GM06990 (cell line): ENCODE measurements at regions not wholly inside any gene's neighbourhood (a gene's known extent, or its start where the extent isn't known, plus 50 kb on each side); places are given as distances from the start of the nearest gene placed in this dataset.

Experiments
- DNase-seq: peaks from one replicate; pipeline ENCODE4 v3.0.0-alpha.2; 2011; ENCODE audit not compliant: insufficient read length; ENCODE audit errors: extremely low read depth
- H3K27me3 ChIP-seq: replicated peaks from 2 replicates; pipeline ENCODE4 v1.6.0; 2011; ENCODE audit warnings: low read length; ENCODE audit not compliant: control insufficient read depth, insufficient read depth
- H3K36me3 ChIP-seq: 2 replicates; pipeline ENCODE4 v1.5.1; 2011; ENCODE audit warnings: low read length; ENCODE audit not compliant: control insufficient read depth, insufficient read depth
- H3K4me3 ChIP-seq: replicated peaks from 2 replicates; pipeline ENCODE4 v1.5.1; 2011; ENCODE audit warnings: low read depth, mild to moderate bottlenecking, control low read depth, low read length
- TF ChIP-seq, protein P1 (sequence below): IDR thresholded peaks from 2 replicates; pipeline ENCODE4 v1.5.1; 2011; ENCODE audit warnings: low read length, control low read depth, mild to moderate bottlenecking, inconsistent platforms; ENCODE audit not compliant: insufficient read depth, poor library complexity, severe bottlenecking

- DNase-seq: no peak
- Histone ChIP-seq H3K36me3 (no peaks in the 10 kb centered on the region), H3K27me3 (no peaks in the 10 kb centered on the region), H3K4me3 (no peak overlapping the region)
- TF ChIP-seq, protein P1, sequence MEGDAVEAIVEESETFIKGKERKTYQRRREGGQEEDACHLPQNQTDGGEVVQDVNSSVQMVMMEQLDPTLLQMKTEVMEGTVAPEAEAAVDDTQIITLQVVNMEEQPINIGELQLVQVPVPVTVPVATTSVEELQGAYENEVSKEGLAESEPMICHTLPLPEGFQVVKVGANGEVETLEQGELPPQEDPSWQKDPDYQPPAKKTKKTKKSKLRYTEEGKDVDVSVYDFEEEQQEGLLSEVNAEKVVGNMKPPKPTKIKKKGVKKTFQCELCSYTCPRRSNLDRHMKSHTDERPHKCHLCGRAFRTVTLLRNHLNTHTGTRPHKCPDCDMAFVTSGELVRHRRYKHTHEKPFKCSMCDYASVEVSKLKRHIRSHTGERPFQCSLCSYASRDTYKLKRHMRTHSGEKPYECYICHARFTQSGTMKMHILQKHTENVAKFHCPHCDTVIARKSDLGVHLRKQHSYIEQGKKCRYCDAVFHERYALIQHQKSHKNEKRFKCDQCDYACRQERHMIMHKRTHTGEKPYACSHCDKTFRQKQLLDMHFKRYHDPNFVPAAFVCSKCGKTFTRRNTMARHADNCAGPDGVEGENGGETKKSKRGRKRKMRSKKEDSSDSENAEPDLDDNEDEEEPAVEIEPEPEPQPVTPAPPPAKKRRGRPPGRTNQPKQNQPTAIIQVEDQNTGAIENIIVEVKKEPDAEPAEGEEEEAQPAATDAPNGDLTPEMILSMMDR: no peak
Observed at GRCh38 chr12:114943601-114944000, 259.6 kb upstream of the TBX3 start.

DNA sequence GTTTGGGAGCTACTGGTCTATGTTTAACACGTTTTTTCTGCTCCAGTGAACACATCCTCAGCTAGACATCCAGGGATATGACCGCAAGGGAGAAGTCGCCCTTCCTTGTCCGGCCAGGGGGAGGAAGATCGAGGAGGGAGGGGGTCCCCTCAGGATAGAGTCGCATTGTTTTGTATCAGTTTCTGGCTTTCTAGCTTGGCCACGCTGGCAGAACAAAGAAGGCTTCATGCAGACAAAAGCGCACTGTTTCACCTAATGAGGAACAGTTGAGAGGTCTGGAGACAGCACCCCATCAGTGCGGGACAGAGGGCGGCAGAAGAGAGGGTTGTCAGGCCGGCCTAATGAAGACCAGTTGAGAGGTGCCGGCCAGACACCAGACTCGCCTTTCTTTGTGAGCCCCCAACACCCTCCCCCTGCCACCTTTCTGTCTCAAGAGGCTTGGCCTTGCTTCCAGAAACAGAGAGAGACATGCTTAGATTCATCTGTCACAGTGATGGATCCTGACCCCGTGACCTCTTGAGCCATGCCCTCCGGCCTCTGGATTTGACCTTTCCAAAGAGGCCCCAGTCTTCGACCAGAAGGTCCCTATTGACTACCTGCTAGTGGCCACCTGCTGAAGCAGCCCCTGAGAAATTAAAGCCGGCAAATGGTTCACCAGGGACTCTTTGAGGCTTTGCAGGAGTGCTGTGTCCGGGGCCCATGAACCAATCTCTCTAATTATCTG, 254.7 kb upstream of the TBX3 start:
- DNase-seq: no peak
- Histone ChIP-seq H3K36me3 (no peaks in the 10 kb centered on the region), H3K4me3 (no peak overlapping the region), H3K27me3 (no peaks in the 10 kb centered on the region)
- TF ChIP-seq, protein P1: no peak

DNA sequence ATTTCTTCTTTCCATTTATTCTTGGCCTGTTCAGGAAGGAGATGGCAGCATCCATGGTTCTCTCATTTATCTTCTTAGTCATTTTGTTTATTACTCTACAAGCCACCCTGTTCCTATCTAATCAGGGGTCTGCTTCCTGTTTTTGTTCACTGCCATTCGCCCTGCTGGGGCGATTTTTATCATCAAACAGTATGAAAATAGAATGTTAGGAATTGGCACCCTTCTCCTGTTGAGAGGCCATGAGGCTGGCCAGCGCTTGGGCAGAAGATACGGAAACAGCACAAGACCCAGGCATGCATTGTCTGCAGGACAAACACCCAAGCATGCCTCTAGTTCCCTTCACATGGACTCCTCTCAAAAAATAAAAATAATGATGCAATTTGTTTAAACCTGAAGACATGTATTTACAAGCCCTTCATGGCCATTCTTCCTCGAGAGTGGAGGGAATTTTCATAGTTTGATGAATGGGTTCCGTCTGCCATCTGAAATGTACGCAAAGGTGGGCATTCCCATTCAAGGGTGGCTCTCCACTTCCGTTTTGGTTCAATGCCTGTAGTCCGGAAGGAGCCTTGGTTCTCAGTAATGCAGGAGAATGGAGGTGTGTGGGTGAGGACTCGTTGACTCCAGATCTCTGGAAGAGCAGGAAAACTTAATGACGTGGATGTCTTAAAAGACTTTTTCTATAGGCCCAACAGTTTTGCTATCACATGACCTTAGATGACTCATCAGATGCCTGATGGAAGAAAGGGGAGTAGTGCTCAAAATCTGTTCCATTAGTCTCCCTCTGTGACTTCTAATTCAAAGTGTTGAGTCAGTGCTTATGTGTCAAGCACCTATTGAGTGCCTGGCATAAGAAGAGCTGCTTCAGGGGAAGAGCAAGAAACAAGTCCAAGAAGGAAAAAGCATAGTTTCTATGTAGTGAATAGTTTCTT, 252.4 kb upstream of the TBX3 start:
- Histone ChIP-seq H3K4me3 (no peak overlapping the region), H3K36me3 (no peaks in the 10 kb centered on the region), H3K27me3 (no peaks in the 10 kb centered on the region)
- no peak for DNase-seq
- TF ChIP-seq, protein P1: no peak

GRCh38 chr12:114935658-114936057, 251.7 kb upstream of the TBX3 start:
- H3K4me3 ChIP-seq: no peak overlapping the region
- H3K27me3 ChIP-seq: no peaks in the 10 kb centered on the region
- DNase-seq: no peak
- H3K36me3 ChIP-seq: no peaks in the 10 kb centered on the region
- TF ChIP-seq, protein P1: peak; percentile 19

DNA sequence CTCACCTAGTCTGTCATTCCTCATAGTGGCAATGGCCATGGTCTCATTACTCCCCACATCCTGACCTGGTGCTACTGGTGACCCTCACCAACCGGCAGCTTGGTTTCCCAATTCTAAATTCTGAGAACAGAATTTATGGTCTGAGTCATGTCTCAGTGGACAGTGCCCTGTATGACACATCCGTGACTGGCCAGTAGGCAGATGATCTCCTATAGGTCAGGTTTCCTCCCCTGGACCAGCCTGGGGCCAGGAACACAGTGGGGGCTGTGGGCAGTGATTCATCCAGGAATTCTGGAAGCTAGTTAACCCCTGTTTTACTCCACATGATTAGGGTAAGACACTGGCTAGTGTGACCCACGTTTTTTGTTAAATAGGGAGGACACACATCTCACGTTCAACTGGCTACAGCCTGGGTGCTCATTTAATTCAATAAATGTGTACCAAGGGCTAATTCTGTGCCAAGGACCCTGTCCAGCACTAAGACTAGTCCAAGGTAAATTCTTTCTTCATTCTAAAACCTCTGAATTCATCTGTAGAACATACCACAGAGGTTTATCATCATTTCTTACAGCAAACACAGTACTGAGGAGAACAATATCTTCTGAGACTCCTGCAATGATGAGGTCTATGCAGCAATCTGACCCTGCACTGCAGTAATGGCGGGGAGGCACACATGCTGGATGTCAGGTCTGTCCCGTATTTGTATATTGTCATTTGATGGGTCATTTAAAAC, 249.6 kb upstream of the TBX3 start:
- TF ChIP-seq, protein P1: no peak
- Histone ChIP-seq H3K4me3 (no peak overlapping the region), H3K27me3 (no peaks in the 10 kb centered on the region), H3K36me3 (no peaks in the 10 kb centered on the region)
- DNase-seq: no peak
